ENCODE measurements at regions not wholly inside any gene's neighbourhood (a gene's known extent, or its start where the extent isn't known, plus 50 kb on each side); places are given as distances from the start of the nearest gene placed in this dataset.
"Not testable (repeated sequence)": the region's sequence is repeated elsewhere in the genome, so short reads cannot be mapped to it uniquely, and the experiment has no call there.

GRCh38 chr2:186980787-186981550 lies 132.0 kb upstream of the ZSWIM2 start:
- no peak for ATAC-seq (replicated peaks in 6 of 8)
- in situ Hi-C loops (cut with MboI; ENCODE audit: low pct_unique_long_range_greater_than_20kb in 2 of 9, low sequenced_read_pairs in 9 of 9, unreplicated experiment in 9 of 9) = no loop called here
- 8 to 90% (median 80%) methylated on average over 2 to 11 of the region's 11 CpGs; no CpG with 5 or more reads in 1 of the 10 experiments for WGBS, 10 experiments
- H3K4me1 ChIP-seq (replicated peaks in 1 of 2) = no peaks in the 10 kb centered on the region
- no peak overlapping the region for H3K27ac ChIP-seq
- no peak overlapping the region for H3K4me3 ChIP-seq

GRCh38 chr2:186980117-186980442 lies 131.1 kb upstream of the ZSWIM2 start:
- in situ Hi-C loops (cut with MboI; ENCODE audit: low pct_unique_long_range_greater_than_20kb in 2 of 9, low sequenced_read_pairs in 9 of 9, unreplicated experiment in 9 of 9) = no loop called here
- 100% methylated on average over 2 of the region's 2 CpGs; no CpG with 5 or more reads in 7 of the 10 experiments for WGBS, 10 experiments

GRCh38 chr2:186979439-186980116 lies 130.6 kb upstream of the ZSWIM2 start:
- no peak for ATAC-seq (replicated peaks in 6 of 8)
- Histone ChIP-seq H3K4me1 (replicated peaks in 1 of 2) (no peaks in the 10 kb centered on the region), H3K4me3 (no peak overlapping the region), H3K27ac (no peak overlapping the region)
- in situ Hi-C loops (cut with MboI; ENCODE audit: low pct_unique_long_range_greater_than_20kb in 2 of 9, low sequenced_read_pairs in 9 of 9, unreplicated experiment in 9 of 9) = no loop called here
- 42 to 89% (median 80%) methylated on average over 1 to 6 of the region's 10 CpGs; no CpG with 5 or more reads in 3 of the 10 experiments for whole genome bisulfite sequencing, 10 experiments

More at GRCh38 chr2:186980117-186980442, 131.1 kb upstream of the ZSWIM2 start:
- Histone ChIP-seq H3K27ac (no peak overlapping the region), H3K4me1 (replicated peaks in 1 of 2) (no peaks in the 10 kb centered on the region), H3K4me3 (no peak overlapping the region)
- ATAC-seq (replicated peaks in 6 of 8) = no peak

- in situ Hi-C loops (cut with MboI; ENCODE audit: low pct_unique_long_range_greater_than_20kb in 2 of 9, low sequenced_read_pairs in 9 of 9, unreplicated experiment in 9 of 9) = no loop called here
- Histone ChIP-seq H3K4me3 (no peak overlapping the region), H3K27ac (no peak overlapping the region), H3K4me1 (replicated peaks in 1 of 2) (no peaks in the 10 kb centered on the region)
- 86 to 100% (median 97%) methylated on average over 1 to 3 of the region's 3 CpGs; no CpG with 5 or more reads in 6 of the 10 experiments for WGBS, 10 experiments
- no peak for ATAC-seq (replicated peaks in 6 of 8)
These were observed 128.6 kb upstream of the ZSWIM2 start for GRCh38 chr2:186977433-186978045.

- Histone ChIP-seq H3K4me1 (replicated peaks in 1 of 2) (no peaks in the 10 kb centered on the region), H3K27ac (no peak overlapping the region), H3K4me3 (no peak overlapping the region)
- in situ Hi-C loops (cut with MboI; ENCODE audit: low pct_unique_long_range_greater_than_20kb in 2 of 9, low sequenced_read_pairs in 9 of 9, unreplicated experiment in 9 of 9) = no loop called here
- WGBS, 10 experiments = 29 to 100% (median 85%) methylated on average over 1 to 5 of the region's 5 CpGs; no CpG with 5 or more reads in 2 of the 10 experiments
- ATAC-seq (replicated peaks in 6 of 8) = no peak
These were observed 127.4 kb upstream of the ZSWIM2 start for GRCh38 chr2:186976329-186976728.

GRCh38 chr2:186972281-186972970 lies 123.5 kb upstream of the ZSWIM2 start:
- ATAC-seq (replicated peaks in 6 of 8) = no peak
- WGBS, 10 experiments = 17 to 100% (median 78%) methylated on average over 1 to 4 of the region's 7 CpGs; no CpG with 5 or more reads in 2 of the 10 experiments
- Histone ChIP-seq H3K4me1 (replicated peaks in 1 of 2) (no peaks in the 10 kb centered on the region), H3K27ac (no peak overlapping the region), H3K4me3 (no peak overlapping the region)
- in situ Hi-C loops (cut with MboI; ENCODE audit: low pct_unique_long_range_greater_than_20kb in 2 of 9, low sequenced_read_pairs in 9 of 9, unreplicated experiment in 9 of 9) = no loop called here

- WGBS, 10 experiments = 7 to 100% (median 64%) methylated on average over 1 to 4 of the region's 4 CpGs; no CpG with 5 or more reads in 1 of the 10 experiments
- H3K4me1 ChIP-seq (replicated peaks in 1 of 2) = no peaks in the 10 kb centered on the region
- no peak overlapping the region for H3K4me3 ChIP-seq
- in situ Hi-C loops (cut with MboI; ENCODE audit: low pct_unique_long_range_greater_than_20kb in 2 of 9, low sequenced_read_pairs in 9 of 9, unreplicated experiment in 9 of 9) = no loop called here
- no peak overlapping the region for H3K27ac ChIP-seq
- ATAC-seq (replicated peaks in 6 of 8) = no peak
These were observed 119.3 kb upstream of the ZSWIM2 start for GRCh38 chr2:186968277-186968676.

GRCh38 chr2:186966015-186966414 lies 117.0 kb upstream of the ZSWIM2 start:
- in situ Hi-C loops (cut with MboI; ENCODE audit: low pct_unique_long_range_greater_than_20kb in 2 of 9, low sequenced_read_pairs in 9 of 9, unreplicated experiment in 9 of 9) = no loop called here
- no peak for ATAC-seq (replicated peaks in 6 of 8)
- H3K4me1 ChIP-seq (replicated peaks in 1 of 2) = no peaks in the 10 kb centered on the region
- H3K27ac ChIP-seq = no peak overlapping the region
- WGBS, 10 experiments = 40 to 100% (median 82%) methylated on average over 1 to 4 of the region's 4 CpGs; no CpG with 5 or more reads in 4 of the 10 experiments
- H3K4me3 ChIP-seq = no peak overlapping the region

GRCh38 chr2:186962085-186962747 lies 113.2 kb upstream of the ZSWIM2 start:
- ATAC-seq (replicated peaks in 6 of 8) = no peak
- WGBS, 10 experiments = 100% methylated on average over 1 to 3 of the region's 46 CpGs; no CpG with 5 or more reads in 8 of the 10 experiments
- H3K4me1 ChIP-seq (replicated peaks in 1 of 2) = no peaks in the 10 kb centered on the region
- H3K27ac ChIP-seq = no peak overlapping the region
- no peak overlapping the region for H3K4me3 ChIP-seq
- in situ Hi-C loops (cut with MboI; ENCODE audit: low pct_unique_long_range_greater_than_20kb in 2 of 9, low sequenced_read_pairs in 9 of 9, unreplicated experiment in 9 of 9) = no loop called here

- H3K27ac ChIP-seq; in situ Hi-C loops (cut with MboI; ENCODE audit: low pct_unique_long_range_greater_than_20kb in 2 of 9, low sequenced_read_pairs in 9 of 9, unreplicated experiment in 9 of 9); H3K4me1 ChIP-seq (replicated peaks in 1 of 2); H3K4me3 ChIP-seq; ATAC-seq (replicated peaks in 6 of 8): not testable (repeated sequence)
- WGBS, 10 experiments = 60 to 100% (median 94%) methylated on average over 1 to 4 of the region's 5 CpGs; no CpG with 5 or more reads in 2 of the 10 experiments
These were observed 111.3 kb upstream of the ZSWIM2 start for GRCh38 chr2:186960241-186960640.

GRCh38 chr2:186959486-186959885 lies 110.5 kb upstream of the ZSWIM2 start:
- Histone ChIP-seq H3K27ac (no peak overlapping the region), H3K4me1 (replicated peaks in 1 of 2) (no peaks in the 10 kb centered on the region), H3K4me3 (no peak overlapping the region)
- in situ Hi-C loops (cut with MboI; ENCODE audit: low pct_unique_long_range_greater_than_20kb in 2 of 9, low sequenced_read_pairs in 9 of 9, unreplicated experiment in 9 of 9) = no loop called here
- ATAC-seq (replicated peaks in 6 of 8) = no peak
- WGBS, 10 experiments = 45 to 100% (median 80%) methylated on average over 1 to 6 of the region's 6 CpGs

- no peaks in the 10 kb centered on the region for H3K4me1 ChIP-seq (replicated peaks in 1 of 2)
- no peak overlapping the region for H3K27ac ChIP-seq
- H3K4me3 ChIP-seq = no peak overlapping the region
- no peak for ATAC-seq (replicated peaks in 6 of 8)
- in situ Hi-C loops (cut with MboI; ENCODE audit: low pct_unique_long_range_greater_than_20kb in 2 of 9, low sequenced_read_pairs in 9 of 9, unreplicated experiment in 9 of 9) = no loop called here
- WGBS, 10 experiments = 30 to 100% (median 73%) methylated on average over 1 to 3 of the region's 3 CpGs; no CpG with 5 or more reads in 3 of the 10 experiments
These were observed 101.7 kb upstream of the ZSWIM2 start for GRCh38 chr2:186950694-186951093.

Data from motor neuron (in vitro differentiated cells).